ENCODE measurements at regions not wholly inside any gene's neighbourhood (a gene's known extent, or its start where the extent isn't known, plus 50 kb on each side); places are given as distances from the start of the nearest gene placed in this dataset.

GRCh38 chr9:36736648-36737047, 164.0 kb downstream of the MELK start:
- Histone ChIP-seq H3K4me3 (ENCODE audit: low read depth, low read length) (no peak overlapping the region), H3K36me3 (ENCODE audit: control insufficient read depth, insufficient read depth, low read length) (no peaks in the 10 kb centered on the region), H3K27me3 (ENCODE audit: control insufficient read depth, insufficient read depth, low read length) (peaks cover 31% of the 10 kb centered on the region)
- DNase-seq (ENCODE audit: low read depth) = no peak
- no peak for TF ChIP-seq CTCF (IDR thresholded peaks at IDR 0.05; ENCODE audit: insufficient read depth, low read length, poor library complexity, severe bottlenecking)

- H3K27me3 ChIP-seq (ENCODE audit: control insufficient read depth, insufficient read depth, low read length) = peaks cover 39% of the 10 kb centered on the region
- DNase-seq (ENCODE audit: low read depth) = no peak
- no peak for TF ChIP-seq CTCF (IDR thresholded peaks at IDR 0.05; ENCODE audit: insufficient read depth, low read length, poor library complexity, severe bottlenecking)
- no peak overlapping the region for H3K4me3 ChIP-seq (ENCODE audit: low read depth, low read length)
- no peaks in the 10 kb centered on the region for H3K36me3 ChIP-seq (ENCODE audit: control insufficient read depth, insufficient read depth, low read length)
Measured at GRCh38 chr9:36738318-36738976, 165.8 kb downstream of the MELK start.

- Histone ChIP-seq H3K4me3 (ENCODE audit: low read depth, low read length) (no peak overlapping the region), H3K36me3 (ENCODE audit: control insufficient read depth, insufficient read depth, low read length) (no peaks in the 10 kb centered on the region), H3K27me3 (ENCODE audit: control insufficient read depth, insufficient read depth, low read length) (peaks cover 41% of the 10 kb centered on the region)
- DNase-seq (ENCODE audit: low read depth) = no peak
- no peak for TF ChIP-seq CTCF (IDR thresholded peaks at IDR 0.05; ENCODE audit: insufficient read depth, low read length, poor library complexity, severe bottlenecking)
Measured at GRCh38 chr9:36739373-36740116, 166.8 kb downstream of the MELK start.

GRCh38 chr9:36742264-36742663, 169.6 kb downstream of the MELK start:
- DNase-seq (ENCODE audit: low read depth) = no peak
- Histone ChIP-seq H3K27me3 (ENCODE audit: control insufficient read depth, insufficient read depth, low read length) (peaks cover 42% of the 10 kb centered on the region), H3K36me3 (ENCODE audit: control insufficient read depth, insufficient read depth, low read length) (no peaks in the 10 kb centered on the region)

GRCh38 chr9:36744678-36745077, 172.0 kb downstream of the MELK start:
- H3K36me3 ChIP-seq (ENCODE audit: control insufficient read depth, insufficient read depth, low read length) = no peaks in the 10 kb centered on the region
- TF ChIP-seq CTCF (IDR thresholded peaks at IDR 0.05; ENCODE audit: insufficient read depth, low read length, poor library complexity, severe bottlenecking) = no peak
- no peak overlapping the region for H3K4me3 ChIP-seq (ENCODE audit: low read depth, low read length)
- peaks cover 36% of the 10 kb centered on the region for H3K27me3 ChIP-seq (ENCODE audit: control insufficient read depth, insufficient read depth, low read length)
- DNase-seq (ENCODE audit: low read depth) = no peak

More at GRCh38 chr9:36742264-36742663, 169.6 kb downstream of the MELK start:
- TF ChIP-seq CTCF (IDR thresholded peaks at IDR 0.05; ENCODE audit: insufficient read depth, low read length, poor library complexity, severe bottlenecking) = no peak
- no peak overlapping the region for H3K4me3 ChIP-seq (ENCODE audit: low read depth, low read length)

Measured in kidney epithelial cell (primary cell).